K562 (cell line): ENCODE measurements at regions not wholly inside any gene's neighbourhood (a gene's known extent, or its start where the extent isn't known, plus 50 kb on each side); places are given as distances from the start of the nearest gene placed in this dataset.

Experiments
- ATAC-seq: fragments of 200-7000 bp; cut with Tn5 transposase; 3 replicates; pipeline ENCODE4 v1.9.1; 2020; ENCODE audit warnings: moderate library complexity
- BruUV-seq: library from RNA; stranded (reverse); fragments of 400-500 nt; replicated peaks from 2 replicates; lab custom pipeline; 2021; lab: Mats Ljungman, UMichigan
- CTCF ChIA-PET: fragments of 300-600 bp; formaldehyde crosslinking; extraction: SDS; loops from one replicate; lab custom pipeline; 2021; ENCODE audit warnings: low intra/inter-chr PET ratio; lab: Yijun Ruan, JAX
- POLR2A ChIA-PET: fragments of 300-600, 350-650 bp; sonication (Branson Sonifier 250); formaldehyde crosslinking; extraction: SDS; loops from one replicate; lab custom pipeline; 2021; ENCODE audit warnings: antibody characterized with exemption, inconsistent platforms; lab: Yijun Ruan, JAX
- DNase-seq, 4 experiments: peaks; one replicate each; pipeline versions ENCODE4 v3.0.0 to v3.0.0-alpha.2; 2011 to 2018; ENCODE audit warnings: low spot score in 3 of 4, mixed read lengths in 3 of 4; ENCODE audit errors: extremely low read depth in 1 of 4
- FAIRE-seq: peaks from 2 replicates; lab custom pipeline; 2011; peaks lifted over from hg19 to GRCh38; lab: Jason Lieb, UNC
- H2AFZ ChIP-seq: 2 replicates; pipeline ENCODE4 v1.6.0; 2011; ENCODE audit warnings: low read depth, low read length, control low read depth, inconsistent platforms
- H3K27ac ChIP-seq: fragments of 200-600 bp; 3 replicates; pipeline ENCODE4 v1.8.0; 2011; ENCODE audit warnings: low read depth, mild to moderate bottlenecking, control low read depth, inconsistent platforms, low read length, moderate library complexity, mixed read lengths; ENCODE audit errors: extremely low read depth
- H3K27me3 ChIP-seq, 2 experiments: fragments of 300-600 bp in 1 of 2; 2 replicates in 1 of 2; 3 replicates in 1 of 2; pipeline versions ENCODE4 v1.6.0 to v1.8.0; 2011; ENCODE audit warnings: inconsistent platforms in 2 of 2, low read length in 2 of 2, mild to moderate bottlenecking in 1 of 2, mixed read lengths in 1 of 2, moderate library complexity in 1 of 2; ENCODE audit not compliant: control insufficient read depth in 2 of 2, insufficient read depth in 2 of 2
- H3K36me3 ChIP-seq: fragments of 300-600 bp; 3 replicates; pipeline ENCODE4 v1.8.0; 2011; ENCODE audit warnings: mild to moderate bottlenecking, low read length, inconsistent platforms; ENCODE audit not compliant: control insufficient read depth, insufficient read depth
- H3K4me1 ChIP-seq, 2 experiments: fragments of 200-600 bp in 1 of 2; replicated peaks in 1 of 2; 2 replicates in 1 of 2; 3 replicates in 1 of 2; pipeline versions ENCODE4 v1.5.1 to v1.8.0; 2011; ENCODE audit warnings: inconsistent platforms in 2 of 2, low read length in 2 of 2, mild to moderate bottlenecking in 1 of 2, mixed read lengths in 1 of 2, moderate library complexity in 1 of 2; ENCODE audit not compliant: control insufficient read depth in 2 of 2, insufficient read depth in 2 of 2
- H3K4me2 ChIP-seq: 2 replicates; pipeline ENCODE4 v1.6.1; 2011; ENCODE audit warnings: low read length, control low read depth, inconsistent platforms, mixed read lengths; ENCODE audit not compliant: insufficient read depth
- H3K4me3 ChIP-seq: fragments of 200-600 bp; sonication (generic), shearing (Covaris generic); 2 replicates; pipeline ENCODE4 v1.5.1; 2016; ENCODE audit warnings: control low read depth, inconsistent platforms
- H3K79me2 ChIP-seq: fragments of 200-600 bp; 3 replicates; pipeline ENCODE4 v1.8.0; 2011; ENCODE audit warnings: low read length, inconsistent platforms; ENCODE audit not compliant: control insufficient read depth, insufficient read depth
- H3K9ac ChIP-seq, 2 experiments: 2 replicates each; pipeline versions ENCODE4 v1.6.0 to v1.6.1; 2011; ENCODE audit warnings: low read depth in 2 of 2, low read length in 2 of 2, control low read depth in 1 of 2, inconsistent platforms in 1 of 2, mild to moderate bottlenecking in 1 of 2, mixed read lengths in 1 of 2; ENCODE audit not compliant: insufficient read depth in 1 of 2
- H3K9me1 ChIP-seq: one replicate; pipeline ENCODE4 v1.6.0; 2011; ENCODE audit warnings: inconsistent platforms, mild to moderate bottlenecking, low read length, moderate library complexity; ENCODE audit not compliant: control insufficient read depth, insufficient read depth
- H3K9me3 ChIP-seq: replicated peaks from 2 replicates; pipeline ENCODE4 v1.5.1; 2011; ENCODE audit warnings: low read depth, low read length, inconsistent platforms; ENCODE audit not compliant: control insufficient read depth, insufficient read depth
- H4K20me1 ChIP-seq: replicated peaks from 2 replicates; pipeline ENCODE4 v1.6.1; 2011; ENCODE audit warnings: low read length, inconsistent platforms, mixed read lengths; ENCODE audit not compliant: control insufficient read depth, insufficient read depth
- ILK ChIP-seq: fragments of 450-650 bp; IDR thresholded peaks from 2 replicates; pipeline ENCODE4 v1.6.1; 2016; ENCODE audit warnings: missing genetic modification characterization, low read depth, mild to moderate bottlenecking, missing compliant biosample characterization, moderate library complexity, borderline replicate concordance
- TFAM ChIP-seq: fragments of 250-450 bp; sonication (Bioruptor Pico); conservative IDR thresholded peaks from 2 replicates; pipeline ENCODE4 v1.5.0; 2021; ENCODE audit warnings: mild to moderate bottlenecking, moderate library complexity
- ZNF140 ChIP-seq: fragments of 250-450 bp; sonication (Bioruptor Pico); IDR thresholded peaks from 2 replicates; pipeline ENCODE4 v1.8.0; 2021; ENCODE audit warnings: moderate library complexity, mild to moderate bottlenecking, inconsistent platforms
- ZNF431 ChIP-seq: sonication (generic); formaldehyde crosslinking; IDR thresholded peaks from 2 replicates; pipeline ENCODE4 v1.8.0; 2022; ENCODE audit warnings: mild to moderate bottlenecking, missing genetic modification reagents
- WGBS: fragments of 100-300 bp; shearing (Covaris generic); methylation state at CpG from one replicate; pipeline ENCODE4 v1.1.6; 2016; ENCODE audit warnings: low coverage, mixed read lengths; ENCODE audit not compliant: insufficient coverage; ENCODE audit errors: missing lambda C conversion rate; 5-methylcytosine and 5-hydroxymethylcytosine counted together
- in situ Hi-C: fragments of 300-500 bp; cut with MboI; formaldehyde crosslinking; loops from 4 replicates; pipeline ENCODE4 v1.15.0; 2018; ENCODE audit warnings: inconsistent platforms, mixed read lengths
- intact Hi-C: fragments of 100-400 bp; cut with micrococcal nuclease; formaldehyde crosslinking; loops from 2 replicates; pipeline ENCODE4 v1.14.2; 2022
- TF ChIP-seq, protein P1 (sequence below): fragments of 150-350 bp; IDR thresholded peaks from 2 replicates; pipeline ENCODE4 v1.6.1; 2014; ENCODE audit warnings: low read depth, mild to moderate bottlenecking, low read length, borderline replicate concordance

- CTCF ChIA-PET: no interaction called here
- Histone ChIP-seq H4K20me1 (no peaks in the 10 kb centered on the region), H2AFZ (no peak overlapping the region), H3K4me2 (no peak overlapping the region), H3K4me3 (no peak overlapping the region), H3K4me1 (no peaks in the 10 kb centered on the region; a peak in 1 of 5 replicates), H3K9me3 (no peaks in the 10 kb centered on the region), H3K79me2 (no peaks in the 10 kb centered on the region), H3K9ac (no peak overlapping the region), H3K36me3 (no peaks in the 10 kb centered on the region), H3K27ac (no peak overlapping the region), H3K27me3 (no peaks in the 10 kb centered on the region), H3K9me1 (no peaks in the 10 kb centered on the region)
- DNase-seq: no peak
- intact Hi-C loops: no loop called here
- no peak for ATAC-seq
- POLR2A ChIA-PET: interaction anchor here (0.7 kb wide), 1 partner anchor 22 kb away, joined by 4 read pairs; no protein-coding TSS in a partner anchor
- TF ChIP-seq, protein P1, sequence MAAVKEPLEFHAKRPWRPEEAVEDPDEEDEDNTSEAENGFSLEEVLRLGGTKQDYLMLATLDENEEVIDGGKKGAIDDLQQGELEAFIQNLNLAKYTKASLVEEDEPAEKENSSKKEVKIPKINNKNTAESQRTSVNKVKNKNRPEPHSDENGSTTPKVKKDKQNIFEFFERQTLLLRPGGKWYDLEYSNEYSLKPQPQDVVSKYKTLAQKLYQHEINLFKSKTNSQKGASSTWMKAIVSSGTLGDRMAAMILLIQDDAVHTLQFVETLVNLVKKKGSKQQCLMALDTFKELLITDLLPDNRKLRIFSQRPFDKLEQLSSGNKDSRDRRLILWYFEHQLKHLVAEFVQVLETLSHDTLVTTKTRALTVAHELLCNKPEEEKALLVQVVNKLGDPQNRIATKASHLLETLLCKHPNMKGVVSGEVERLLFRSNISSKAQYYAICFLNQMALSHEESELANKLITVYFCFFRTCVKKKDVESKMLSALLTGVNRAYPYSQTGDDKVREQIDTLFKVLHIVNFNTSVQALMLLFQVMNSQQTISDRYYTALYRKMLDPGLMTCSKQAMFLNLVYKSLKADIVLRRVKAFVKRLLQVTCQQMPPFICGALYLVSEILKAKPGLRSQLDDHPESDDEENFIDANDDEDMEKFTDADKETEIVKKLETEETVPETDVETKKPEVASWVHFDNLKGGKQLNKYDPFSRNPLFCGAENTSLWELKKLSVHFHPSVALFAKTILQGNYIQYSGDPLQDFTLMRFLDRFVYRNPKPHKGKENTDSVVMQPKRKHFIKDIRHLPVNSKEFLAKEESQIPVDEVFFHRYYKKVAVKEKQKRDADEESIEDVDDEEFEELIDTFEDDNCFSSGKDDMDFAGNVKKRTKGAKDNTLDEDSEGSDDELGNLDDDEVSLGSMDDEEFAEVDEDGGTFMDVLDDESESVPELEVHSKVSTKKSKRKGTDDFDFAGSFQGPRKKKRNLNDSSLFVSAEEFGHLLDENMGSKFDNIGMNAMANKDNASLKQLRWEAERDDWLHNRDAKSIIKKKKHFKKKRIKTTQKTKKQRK: no peak
- TF ChIP-seq ZNF140 (CRISPR knock-in tag) (no peak), ZNF431 (CRISPR knock-in tag) (no peak), ILK (no peak), TFAM (CRISPR knock-in tag) (no peak)
- in situ Hi-C loops: no loop called here
- FAIRE-seq: no peak
- BruUV-seq: no TSS peak
- WGBS: 30% methylated on average over 2 of the region's 2 CpGs
Observed at GRCh38 chr6:144714021-144714712, 429.0 kb downstream of the UTRN start.
